CD4-positive, alpha-beta memory T cell (primary cell): ENCODE measurements at regions not wholly inside any gene's neighbourhood (a gene's known extent, or its start where the extent isn't known, plus 50 kb on each side); places are given as distances from the start of the nearest gene placed in this dataset.
"Not testable (repeated sequence)": the region's sequence is repeated elsewhere in the genome, so short reads cannot be mapped to it uniquely, and the experiment has no call there.

Experiments
- CTCF ChIA-PET: fragments of 350-600 bp; sonication (Branson Sonifier 250); formaldehyde crosslinking; loops from one replicate; lab custom pipeline; 2021; ENCODE audit warnings: inconsistent platforms; ENCODE audit not compliant: partially characterized antibody; lab: Charles Lee
- POLR2A ChIA-PET: fragments of 350-600 bp; sonication (Branson Sonifier 250); formaldehyde crosslinking; loops from one replicate; lab custom pipeline; 2021; ENCODE audit not compliant: partially characterized antibody; lab: Charles Lee
- DNase-seq, 5 donors: peaks; one replicate each; pipeline versions ENCODE4 v3.0.0 to v3.0.0-alpha.2; 2020 to 2022; ENCODE audit warnings: mixed read lengths in 1 of 5
- H3K27ac ChIP-seq: one replicate; pipeline ENCODE4 v1.7.0; 2013; ENCODE audit warnings: low read depth, low read length
- H3K27me3 ChIP-seq: 2 replicates; pipeline ENCODE4 v1.7.0; 2013; ENCODE audit warnings: mild to moderate bottlenecking, low read length, moderate library complexity; ENCODE audit not compliant: insufficient read depth
- H3K36me3 ChIP-seq: 2 replicates; pipeline ENCODE4 v1.7.0; 2013; ENCODE audit warnings: mild to moderate bottlenecking, low read length, moderate library complexity; ENCODE audit not compliant: insufficient read depth
- H3K4me1 ChIP-seq: 2 replicates; pipeline ENCODE4 v1.7.0; 2013; ENCODE audit warnings: mild to moderate bottlenecking, low read length, moderate library complexity; ENCODE audit not compliant: insufficient read depth
- H3K4me3 ChIP-seq, 2 donors: one replicate each; pipeline ENCODE4 v1.7.0; 2013; ENCODE audit warnings: low read length in 2 of 2, mild to moderate bottlenecking in 1 of 2
- H3K9me3 ChIP-seq, 2 donors: one replicate each; pipeline ENCODE4 v1.7.0; 2013; ENCODE audit warnings: low read length in 2 of 2, control low read depth in 1 of 2; ENCODE audit not compliant: control insufficient read depth in 1 of 2
- H3K27ac Mint-ChIP-seq, 7 donors: one replicate each; pipeline ENCODE4 v1.8.0; 2020 to 2021; ENCODE audit warnings: mixed read lengths in 7 of 7, mild to moderate bottlenecking in 6 of 7, inconsistent platforms in 3 of 7, moderate library complexity in 3 of 7
- H3K27me3 Mint-ChIP-seq, 2 donors: one replicate each; pipeline ENCODE4 v1.8.0; 2020 to 2021; ENCODE audit warnings: mixed read lengths in 2 of 2
- H3K36me3 Mint-ChIP-seq, 2 donors: one replicate each; pipeline ENCODE4 v1.8.0; 2020 to 2021; ENCODE audit warnings: mixed read lengths in 2 of 2, inconsistent platforms in 1 of 2, mild to moderate bottlenecking in 1 of 2
- H3K4me1 Mint-ChIP-seq, 4 donors: one replicate each; pipeline ENCODE4 v1.8.0; 2020 to 2021; ENCODE audit warnings: mixed read lengths in 4 of 4, mild to moderate bottlenecking in 1 of 4
- H3K4me3 Mint-ChIP-seq, 8 donors: one replicate each; pipeline ENCODE4 v1.8.0; 2020 to 2021; ENCODE audit warnings: mixed read lengths in 8 of 8, mild to moderate bottlenecking in 7 of 8, moderate library complexity in 6 of 8, inconsistent platforms in 3 of 8
- H3K9me3 Mint-ChIP-seq, 8 donors: one replicate each; pipeline ENCODE4 v1.8.0; 2020 to 2021; ENCODE audit warnings: mixed read lengths in 8 of 8, mild to moderate bottlenecking in 5 of 8, inconsistent platforms in 3 of 8, moderate library complexity in 1 of 8
- intact Hi-C: fragments of 100-400 bp; cut with micrococcal nuclease; formaldehyde crosslinking; loops from one replicate; pipeline ENCODE4 v1.15.1; 2023

- H3K4me1 Mint-ChIP-seq, result not testable (repeated sequence)
Measured at GRCh38 chr15:75792236-75792635, 51.0 kb upstream of the UBE2Q2 start.

DNA sequence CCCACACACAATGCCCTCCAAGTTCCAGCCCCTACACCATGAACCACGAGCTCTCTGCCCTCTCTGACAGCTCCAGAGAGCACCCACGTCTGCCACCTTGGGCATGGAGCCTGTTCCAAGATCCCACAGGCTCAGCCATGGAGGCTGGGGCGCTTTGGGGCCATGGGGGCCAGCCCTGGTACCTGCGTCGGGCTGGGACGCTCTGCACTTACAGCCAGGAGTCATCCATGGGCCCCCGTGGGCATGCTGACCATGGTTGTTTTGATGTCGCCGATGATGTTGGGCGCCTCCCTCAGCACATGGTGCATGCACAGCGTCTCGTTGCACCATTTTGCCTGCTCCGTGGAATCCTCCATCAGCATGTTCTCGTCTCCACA, 51.9 kb upstream of the UBE2Q2 start:
- no peak overlapping the region for H3K4me3 Mint-ChIP-seq
- Histone ChIP-seq H3K27ac (no peak overlapping the region), H3K36me3 (no peaks in the 10 kb centered on the region), H3K4me1 (no peaks in the 10 kb centered on the region), H3K27me3 (no peaks in the 10 kb centered on the region), H3K4me3 (no peak overlapping the region), H3K9me3 (no peaks in the 10 kb centered on the region)
- H3K27me3 Mint-ChIP-seq, result peaks cover 7% of the 10 kb centered on the region in 2 donors
- H3K36me3 Mint-ChIP-seq, result no peaks in the 10 kb centered on the region
- ChIA-PET POLR2A (no interaction called here), CTCF (no interaction called here)
- intact Hi-C loops, result no loop called here
- H3K27ac Mint-ChIP-seq, result no peak overlapping the region
- no peaks in the 10 kb centered on the region for H3K9me3 Mint-ChIP-seq
- DNase-seq, result no peak
- no peaks in the 10 kb centered on the region for H3K4me1 Mint-ChIP-seq

More at GRCh38 chr15:75792236-75792635, 51.0 kb upstream of the UBE2Q2 start:
- H3K36me3 Mint-ChIP-seq, CTCF ChIA-PET, DNase-seq, H3K9me3 ChIP-seq, H3K9me3 Mint-ChIP-seq, H3K4me3 Mint-ChIP-seq, H3K4me1 ChIP-seq, POLR2A ChIA-PET, intact Hi-C loops, H3K27ac Mint-ChIP-seq, H3K36me3 ChIP-seq, H3K27ac ChIP-seq, H3K27me3 ChIP-seq, H3K4me3 ChIP-seq: not testable (repeated sequence)
- peaks cover 11 to 14% of the 10 kb centered on the region in 2 donors for H3K27me3 Mint-ChIP-seq

DNA sequence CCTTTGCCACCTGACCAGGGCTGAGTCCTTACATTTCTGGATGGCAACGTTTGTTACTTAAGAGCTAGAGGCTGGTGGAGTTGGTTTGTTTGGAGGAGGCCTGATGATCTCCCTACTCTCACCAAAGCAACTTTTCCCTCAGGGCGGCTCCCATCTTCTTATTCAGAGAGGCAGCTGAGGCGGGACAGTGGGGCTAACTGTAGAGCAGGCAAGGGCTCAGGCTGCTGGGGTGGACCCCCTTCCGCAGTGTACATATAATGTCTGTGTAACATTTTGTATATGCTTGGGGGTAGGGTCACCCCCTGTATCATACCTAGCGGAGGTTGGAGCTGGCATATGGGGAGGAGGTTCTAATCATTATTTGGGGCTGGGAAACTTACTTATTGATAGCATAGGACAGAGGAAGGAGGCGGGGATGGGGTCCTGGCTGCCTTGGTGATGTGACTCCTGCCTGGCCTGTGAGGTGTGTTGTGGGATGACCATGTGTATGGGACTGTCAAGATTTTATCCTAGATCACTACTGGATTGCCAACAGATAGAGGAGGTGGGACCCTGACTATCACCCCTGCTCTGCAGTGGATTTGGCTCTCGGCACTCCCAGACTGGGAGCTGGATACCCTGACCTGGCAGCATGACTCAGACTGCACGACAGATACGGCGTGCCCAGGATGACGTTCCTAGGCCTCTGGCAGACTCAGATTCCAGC, 52.5 kb upstream of the UBE2Q2 start:
- peaks cover 7 to 11% of the 10 kb centered on the region in 2 donors for H3K27me3 Mint-ChIP-seq
- ChIA-PET CTCF (no interaction called here), POLR2A (no interaction called here)
- H3K9me3 ChIP-seq, result no peaks in the 10 kb centered on the region
- no peaks in the 10 kb centered on the region for H3K4me1 Mint-ChIP-seq
- no peak overlapping the region for H3K4me3 ChIP-seq
- H3K27ac Mint-ChIP-seq, result no peak overlapping the region
- no peaks in the 10 kb centered on the region for H3K36me3 ChIP-seq
- H3K4me1 ChIP-seq, result no peaks in the 10 kb centered on the region
- DNase-seq, result no peak
- H3K4me3 Mint-ChIP-seq, result no peak overlapping the region
- H3K27ac ChIP-seq, result no peak overlapping the region
- no peaks in the 10 kb centered on the region for H3K36me3 Mint-ChIP-seq
- H3K9me3 Mint-ChIP-seq, result no peaks in the 10 kb centered on the region
- no peaks in the 10 kb centered on the region for H3K27me3 ChIP-seq
- intact Hi-C loops, result no loop called here

DNA sequence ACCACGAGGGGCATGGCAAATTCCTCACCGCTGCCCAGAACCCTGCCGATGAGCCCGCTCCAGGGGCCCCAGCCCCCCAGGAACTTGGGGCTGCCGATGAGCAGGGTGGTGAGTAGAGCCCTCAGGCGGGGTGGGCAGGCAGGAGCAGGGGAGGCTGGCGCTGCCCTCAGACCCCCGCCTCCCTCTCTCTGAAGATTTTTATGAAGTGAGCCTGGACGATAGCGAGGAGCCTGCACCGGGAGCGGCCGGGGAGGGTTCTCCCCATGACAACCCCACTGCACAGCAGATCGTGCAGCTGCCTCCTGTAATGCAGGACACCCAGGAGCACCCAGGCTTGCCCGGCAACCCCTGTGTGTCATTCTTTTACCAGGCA, 56.7 kb upstream of the UBE2Q2 start:
- intact Hi-C loops, result no loop called here
- H3K27me3 ChIP-seq, result no peaks in the 10 kb centered on the region
- ChIA-PET POLR2A (no interaction called here), CTCF (no interaction called here)
- no peaks in the 10 kb centered on the region for H3K4me1 ChIP-seq
- Mint-ChIP-seq H3K9me3 (no peaks in the 10 kb centered on the region), H3K27ac (no peak overlapping the region), H3K36me3 (no peaks in the 10 kb centered on the region), H3K4me1 (no peaks in the 10 kb centered on the region), H3K4me3 (no peak overlapping the region), H3K27me3 (peaks cover 11 to 16% of the 10 kb centered on the region in 2 donors)
- no peak for DNase-seq
- H3K36me3 ChIP-seq, result no peaks in the 10 kb centered on the region
- H3K4me3 ChIP-seq, result no peak overlapping the region
- H3K27ac ChIP-seq, result no peak overlapping the region
- no peaks in the 10 kb centered on the region for H3K9me3 ChIP-seq

DNA sequence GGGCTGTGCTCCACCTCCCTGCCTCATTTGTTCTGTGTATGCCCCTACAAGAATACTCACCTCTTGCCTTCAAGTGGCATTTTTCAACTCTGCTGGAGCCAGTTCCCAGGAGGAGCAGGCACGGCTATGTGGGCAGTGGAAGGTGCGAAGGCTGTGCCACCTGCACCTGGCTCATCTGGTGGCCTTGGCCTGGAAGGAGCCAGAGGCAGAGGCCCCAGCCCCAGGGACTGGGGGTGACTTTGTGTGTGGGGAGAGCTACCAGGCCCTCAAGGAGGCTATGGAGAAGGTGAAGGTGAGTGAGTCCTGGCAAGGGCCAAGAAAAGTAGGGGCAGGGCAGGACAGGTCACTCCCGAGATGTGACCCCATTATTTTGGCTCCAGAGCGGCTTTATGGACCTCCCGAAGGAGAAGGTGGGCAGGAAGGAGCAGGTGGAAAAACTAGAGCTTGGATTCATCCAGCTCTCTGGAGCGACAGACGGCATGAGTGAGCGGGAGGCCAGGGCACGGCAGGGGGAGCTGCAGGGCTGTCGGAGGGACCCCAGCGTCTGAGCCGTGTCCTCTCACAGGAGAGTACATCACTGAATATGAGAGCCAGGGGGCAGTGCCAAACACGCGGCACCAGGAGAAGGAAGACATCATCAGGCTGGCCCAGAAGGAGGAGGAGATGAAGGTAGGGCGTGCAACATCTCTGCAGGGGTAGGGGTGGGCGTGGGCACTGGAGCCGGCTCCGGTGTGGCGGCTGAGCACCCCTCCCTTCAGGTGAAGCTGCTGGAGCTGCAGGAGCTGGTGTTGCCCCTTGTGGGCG, 57.3 kb upstream of the UBE2Q2 start:
- ChIA-PET POLR2A (no interaction called here), CTCF (no interaction called here)
- Mint-ChIP-seq H3K27ac (no peak overlapping the region), H3K4me3 (no peak overlapping the region), H3K9me3 (no peaks in the 10 kb centered on the region), H3K27me3 (peaks cover 11 to 16% of the 10 kb centered on the region in 2 donors), H3K36me3 (no peaks in the 10 kb centered on the region), H3K4me1 (no peaks in the 10 kb centered on the region)
- intact Hi-C loops, result no loop called here
- Histone ChIP-seq H3K4me3 (no peak overlapping the region), H3K9me3 (no peaks in the 10 kb centered on the region), H3K27me3 (no peaks in the 10 kb centered on the region), H3K36me3 (no peaks in the 10 kb centered on the region), H3K4me1 (no peaks in the 10 kb centered on the region), H3K27ac (no peak overlapping the region)
- no peak for DNase-seq

GRCh38 chr15:75784511-75785480, 58.5 kb upstream of the UBE2Q2 start:
- H3K27ac ChIP-seq, H3K27ac Mint-ChIP-seq, H3K36me3 ChIP-seq, H3K4me3 Mint-ChIP-seq, H3K4me1 ChIP-seq, POLR2A ChIA-PET, H3K9me3 Mint-ChIP-seq, H3K4me3 ChIP-seq, intact Hi-C loops, CTCF ChIA-PET, DNase-seq, H3K36me3 Mint-ChIP-seq, H3K4me1 Mint-ChIP-seq, H3K9me3 ChIP-seq, H3K27me3 ChIP-seq: not testable (repeated sequence)
- H3K27me3 Mint-ChIP-seq, result peaks cover 11 to 14% of the 10 kb centered on the region in 2 donors

DNA sequence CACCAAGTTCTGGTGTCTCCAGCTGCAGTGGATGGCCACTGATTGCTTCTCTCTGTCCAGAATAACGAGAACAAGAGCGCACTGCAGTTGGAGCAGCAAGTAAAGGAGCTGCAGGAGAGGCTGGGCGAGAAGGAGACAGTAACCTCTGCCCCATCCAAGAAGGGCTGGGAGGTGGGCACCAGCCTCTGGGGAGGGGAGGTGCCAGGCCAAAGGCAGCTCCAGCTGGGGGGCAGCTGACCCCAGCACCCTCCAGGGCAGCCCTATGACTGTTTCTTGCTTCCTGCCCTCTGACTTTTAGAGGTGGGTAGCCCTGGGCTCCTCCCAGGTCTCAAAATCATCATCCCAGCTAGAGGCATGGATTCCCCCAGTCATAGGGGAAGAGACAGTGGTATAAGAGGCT, 59.7 kb upstream of the UBE2Q2 start:
- H3K27ac ChIP-seq, POLR2A ChIA-PET, H3K36me3 ChIP-seq, H3K9me3 ChIP-seq, DNase-seq, H3K4me1 Mint-ChIP-seq, H3K27ac Mint-ChIP-seq, H3K36me3 Mint-ChIP-seq, H3K4me3 ChIP-seq, intact Hi-C loops, H3K9me3 Mint-ChIP-seq, H3K27me3 ChIP-seq, H3K4me3 Mint-ChIP-seq, H3K4me1 ChIP-seq: not testable (repeated sequence)
- peaks cover 14% of the 10 kb centered on the region in 2 donors for H3K27me3 Mint-ChIP-seq
- CTCF ChIA-PET, result interaction anchor here (1.2 kb wide), 1 partner anchor 18 kb away, joined by 3 read pairs; no protein-coding TSS in a partner anchor
